ENCODE measurements at regions not wholly inside any gene's neighbourhood (a gene's known extent, or its start where the extent isn't known, plus 50 kb on each side); places are given as distances from the start of the nearest gene placed in this dataset.

- no peak for TF ChIP-seq CTCF (IDR thresholded peaks at IDR 0.05; ENCODE audit: insufficient read depth, low read length, poor library complexity, severe bottlenecking)
- peak; percentile 74 for DNase-seq (ENCODE audit: low read depth)
- Histone ChIP-seq H3K27me3 (ENCODE audit: control insufficient read depth, insufficient read depth, low read length) (no peaks in the 10 kb centered on the region), H3K4me3 (ENCODE audit: low read depth, low read length) (no peak overlapping the region), H3K36me3 (ENCODE audit: control insufficient read depth, insufficient read depth, low read length) (no peaks in the 10 kb centered on the region)
These were observed 276.0 kb downstream of the FBXW7 start for GRCh38 chr4:152259866-152260265.

- H3K36me3 ChIP-seq (ENCODE audit: control insufficient read depth, insufficient read depth, low read length): no peaks in the 10 kb centered on the region
- peak; percentile 77 for DNase-seq (ENCODE audit: low read depth)
- no peak overlapping the region for H3K4me3 ChIP-seq (ENCODE audit: low read depth, low read length)
- TF ChIP-seq CTCF (IDR thresholded peaks at IDR 0.05; ENCODE audit: insufficient read depth, low read length, poor library complexity, severe bottlenecking): no peak
- H3K27me3 ChIP-seq (ENCODE audit: control insufficient read depth, insufficient read depth, low read length): no peaks in the 10 kb centered on the region
These were observed 276.8 kb downstream of the FBXW7 start for GRCh38 chr4:152258804-152259708.

- no peaks in the 10 kb centered on the region for H3K27me3 ChIP-seq (ENCODE audit: control insufficient read depth, insufficient read depth, low read length)
- no peak overlapping the region for H3K4me3 ChIP-seq (ENCODE audit: low read depth, low read length)
- H3K36me3 ChIP-seq (ENCODE audit: control insufficient read depth, insufficient read depth, low read length): no peaks in the 10 kb centered on the region
- DNase-seq (ENCODE audit: low read depth): no peak
- TF ChIP-seq CTCF (IDR thresholded peaks at IDR 0.05; ENCODE audit: insufficient read depth, low read length, poor library complexity, severe bottlenecking): no peak
These were observed 277.5 kb downstream of the FBXW7 start for GRCh38 chr4:152258391-152258790.

- DNase-seq (ENCODE audit: low read depth): no peak
- no peak overlapping the region for H3K4me3 ChIP-seq (ENCODE audit: low read depth, low read length)
- no peaks in the 10 kb centered on the region for H3K27me3 ChIP-seq (ENCODE audit: control insufficient read depth, insufficient read depth, low read length)
- no peak for TF ChIP-seq CTCF (IDR thresholded peaks at IDR 0.05; ENCODE audit: insufficient read depth, low read length, poor library complexity, severe bottlenecking)
- no peaks in the 10 kb centered on the region for H3K36me3 ChIP-seq (ENCODE audit: control insufficient read depth, insufficient read depth, low read length)
These were observed 278.3 kb downstream of the FBXW7 start for GRCh38 chr4:152257601-152258066.

GRCh38 chr4:152256996-152257395, 278.9 kb downstream of the FBXW7 start:
- Histone ChIP-seq H3K27me3 (ENCODE audit: control insufficient read depth, insufficient read depth, low read length) (no peaks in the 10 kb centered on the region), H3K4me3 (ENCODE audit: low read depth, low read length) (no peak overlapping the region), H3K36me3 (ENCODE audit: control insufficient read depth, insufficient read depth, low read length) (no peaks in the 10 kb centered on the region)
- no peak for TF ChIP-seq CTCF (IDR thresholded peaks at IDR 0.05; ENCODE audit: insufficient read depth, low read length, poor library complexity, severe bottlenecking)
- no peak for DNase-seq (ENCODE audit: low read depth)
